ENCODE measurements at regions not wholly inside any gene's neighbourhood (a gene's known extent, or its start where the extent isn't known, plus 50 kb on each side); places are given as distances from the start of the nearest gene placed in this dataset.
"Not testable (repeated sequence)": the region's sequence is repeated elsewhere in the genome, so short reads cannot be mapped to it uniquely, and the experiment has no call there.

DNA sequence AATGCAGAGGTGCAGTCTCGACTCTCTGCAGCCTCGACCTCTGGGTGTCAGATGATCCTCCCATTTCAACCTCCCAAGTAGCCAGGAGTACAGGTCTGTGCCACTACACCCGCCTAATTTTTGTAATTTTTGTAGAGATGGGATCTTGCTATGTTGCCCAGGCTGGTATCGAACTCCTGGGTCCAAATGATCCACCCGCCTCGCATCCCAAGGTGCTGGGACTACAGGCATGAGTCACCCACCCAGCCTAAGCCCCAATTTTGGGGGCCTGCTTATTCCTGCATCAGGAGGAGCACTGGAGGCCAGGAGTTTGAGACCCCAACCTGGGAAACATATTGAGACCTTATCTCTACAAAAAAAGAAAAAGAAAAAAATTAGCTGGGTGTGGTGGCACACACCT is 80.1 kb upstream of the ADGRE5 start:
- H3K9me3 ChIP-seq (ENCODE audit: control insufficient read depth, low read depth, low read length) = no peaks in the 10 kb centered on the region
- dilution Hi-C loops (cut with MboI; ENCODE audit: extremely low pct_ligation_motif_present, low sequenced_read_pairs) = no loop called here

GRCh38 chr19:14300303-14300702 is 80.9 kb upstream of the ADGRE5 start:
- H3K9me1 ChIP-seq (ENCODE audit: control insufficient read depth, extremely low read depth, insufficient read depth, low read length) = no peaks in the 10 kb centered on the region
- no peak overlapping the region for H2AFZ ChIP-seq (ENCODE audit: control insufficient read depth, low read length)
- no peaks in the 10 kb centered on the region for H4K20me1 ChIP-seq (ENCODE audit: control insufficient read depth, extremely low read depth, insufficient read depth, low read length)
- no peaks in the 10 kb centered on the region for H3K9me3 ChIP-seq (ENCODE audit: control insufficient read depth, low read depth, low read length)
- H3K79me2 ChIP-seq (ENCODE audit: control insufficient read depth, insufficient read depth, low read length) = no peaks in the 10 kb centered on the region
- H3K9ac ChIP-seq (ENCODE audit: control insufficient read depth, extremely low read depth, insufficient read depth, low read length) = no peak overlapping the region
- H3K27me3 ChIP-seq (ENCODE audit: control insufficient read depth, extremely low read depth, insufficient read depth, low read length) = no peaks in the 10 kb centered on the region
- H3K4me1 ChIP-seq (ENCODE audit: control insufficient read depth, extremely low read depth, insufficient read depth, low read length) = no peaks in the 10 kb centered on the region
- dilution Hi-C loops (cut with MboI; ENCODE audit: extremely low pct_ligation_motif_present, low sequenced_read_pairs) = no loop called here
- H3K4me3 ChIP-seq (ENCODE audit: control insufficient read depth in 2 of 3, extremely low read depth in 1 of 3, insufficient read depth in 2 of 3, low read depth in 1 of 3, low read length in 3 of 3) = no peak overlapping the region
- FAIRE-seq = no peak
- DNase-seq (ENCODE audit: low read depth, low spot score) = no peak
- H3K4me2 ChIP-seq (ENCODE audit: control insufficient read depth, extremely low read depth, insufficient read depth, low read depth, low read length) = no peak overlapping the region
- H3K36me3 ChIP-seq (ENCODE audit: control insufficient read depth in 2 of 2, extremely low read depth in 1 of 2, insufficient read depth in 2 of 2, low read length in 2 of 2) = no peaks in the 10 kb centered on the region
- TF ChIP-seq, protein P1, sequence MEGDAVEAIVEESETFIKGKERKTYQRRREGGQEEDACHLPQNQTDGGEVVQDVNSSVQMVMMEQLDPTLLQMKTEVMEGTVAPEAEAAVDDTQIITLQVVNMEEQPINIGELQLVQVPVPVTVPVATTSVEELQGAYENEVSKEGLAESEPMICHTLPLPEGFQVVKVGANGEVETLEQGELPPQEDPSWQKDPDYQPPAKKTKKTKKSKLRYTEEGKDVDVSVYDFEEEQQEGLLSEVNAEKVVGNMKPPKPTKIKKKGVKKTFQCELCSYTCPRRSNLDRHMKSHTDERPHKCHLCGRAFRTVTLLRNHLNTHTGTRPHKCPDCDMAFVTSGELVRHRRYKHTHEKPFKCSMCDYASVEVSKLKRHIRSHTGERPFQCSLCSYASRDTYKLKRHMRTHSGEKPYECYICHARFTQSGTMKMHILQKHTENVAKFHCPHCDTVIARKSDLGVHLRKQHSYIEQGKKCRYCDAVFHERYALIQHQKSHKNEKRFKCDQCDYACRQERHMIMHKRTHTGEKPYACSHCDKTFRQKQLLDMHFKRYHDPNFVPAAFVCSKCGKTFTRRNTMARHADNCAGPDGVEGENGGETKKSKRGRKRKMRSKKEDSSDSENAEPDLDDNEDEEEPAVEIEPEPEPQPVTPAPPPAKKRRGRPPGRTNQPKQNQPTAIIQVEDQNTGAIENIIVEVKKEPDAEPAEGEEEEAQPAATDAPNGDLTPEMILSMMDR (optimal IDR thresholded peaks at IDR 0.05 in 1 of 3, IDR thresholded peaks at IDR 0.05 in 1 of 3, conservative IDR thresholded peaks at IDR 0.05 in 1 of 3; ENCODE audit: extremely low read depth in 1 of 3, insufficient read depth in 2 of 3, low read length in 3 of 3) = no peak
- no peak for TF ChIP-seq EZH2 (IDR thresholded peaks at IDR 0.05; ENCODE audit: low read length)
- no peak overlapping the region for H3K27ac ChIP-seq (ENCODE audit: control insufficient read depth, insufficient read depth, low read length)

More for the DNA sequence above, 80.1 kb upstream of the ADGRE5 start:
- no peak for TF ChIP-seq EZH2 (IDR thresholded peaks at IDR 0.05; ENCODE audit: low read length)
- H3K36me3 ChIP-seq (ENCODE audit: control insufficient read depth in 2 of 2, extremely low read depth in 1 of 2, insufficient read depth in 2 of 2, low read length in 2 of 2) = no peaks in the 10 kb centered on the region
- H3K9me1 ChIP-seq (ENCODE audit: control insufficient read depth, extremely low read depth, insufficient read depth, low read length) = no peaks in the 10 kb centered on the region
- DNase-seq (ENCODE audit: low read depth, low spot score) (no peak), FAIRE-seq (no peak)
- no peak overlapping the region for H3K4me2 ChIP-seq (ENCODE audit: control insufficient read depth, extremely low read depth, insufficient read depth, low read depth, low read length)
- no peaks in the 10 kb centered on the region for H4K20me1 ChIP-seq (ENCODE audit: control insufficient read depth, extremely low read depth, insufficient read depth, low read length)
- H3K27me3 ChIP-seq (ENCODE audit: control insufficient read depth, extremely low read depth, insufficient read depth, low read length) = no peaks in the 10 kb centered on the region
- H3K79me2 ChIP-seq (ENCODE audit: control insufficient read depth, insufficient read depth, low read length) = no peaks in the 10 kb centered on the region
- H3K9ac ChIP-seq (ENCODE audit: control insufficient read depth, extremely low read depth, insufficient read depth, low read length) = no peak overlapping the region
- H2AFZ ChIP-seq (ENCODE audit: control insufficient read depth, low read length) = no peak overlapping the region
- no peak overlapping the region for H3K4me3 ChIP-seq (ENCODE audit: control insufficient read depth in 2 of 3, extremely low read depth in 1 of 3, insufficient read depth in 2 of 3, low read depth in 1 of 3, low read length in 3 of 3)
- no peaks in the 10 kb centered on the region for H3K4me1 ChIP-seq (ENCODE audit: control insufficient read depth, extremely low read depth, insufficient read depth, low read length)
- H3K27ac ChIP-seq (ENCODE audit: control insufficient read depth, insufficient read depth, low read length) = no peak overlapping the region

DNA sequence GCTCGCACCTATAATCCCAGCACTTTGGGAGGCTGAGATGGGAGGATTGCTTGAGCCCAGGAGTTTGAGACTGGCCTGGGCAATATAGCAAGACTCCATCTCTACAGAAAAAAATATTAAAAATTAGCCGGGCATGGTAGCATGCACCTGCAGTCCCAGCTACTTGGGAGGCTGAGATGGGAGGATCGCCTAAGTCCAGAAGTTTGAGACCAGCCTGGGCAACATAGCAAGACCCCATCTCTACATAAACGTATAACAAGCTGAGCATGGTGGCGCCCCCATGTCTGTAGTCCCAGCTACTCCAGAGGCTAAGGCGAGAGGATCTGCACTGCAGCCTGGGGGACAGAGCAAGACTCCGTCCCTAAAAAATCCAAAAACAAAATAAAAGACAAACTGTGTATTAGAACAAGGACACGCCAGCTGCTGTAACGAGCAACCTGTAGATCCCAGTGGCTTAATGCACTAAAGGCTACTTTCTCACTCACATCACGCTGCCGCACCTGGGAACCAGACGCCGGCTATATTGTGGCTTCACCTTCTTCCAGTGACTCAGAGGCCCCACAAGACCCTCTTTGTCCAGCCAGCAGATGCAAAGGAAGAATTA is 81.9 kb upstream of the ADGRE5 start:
- FAIRE-seq; H3K79me2 ChIP-seq (ENCODE audit: control insufficient read depth, insufficient read depth, low read length); H2AFZ ChIP-seq (ENCODE audit: control insufficient read depth, low read length); H4K20me1 ChIP-seq (ENCODE audit: control insufficient read depth, extremely low read depth, insufficient read depth, low read length); H3K9me3 ChIP-seq (ENCODE audit: control insufficient read depth, low read depth, low read length); DNase-seq (ENCODE audit: low read depth, low spot score); H3K4me3 ChIP-seq (ENCODE audit: control insufficient read depth in 2 of 3, extremely low read depth in 1 of 3, insufficient read depth in 2 of 3, low read depth in 1 of 3, low read length in 3 of 3); H3K9me1 ChIP-seq (ENCODE audit: control insufficient read depth, extremely low read depth, insufficient read depth, low read length); H3K4me2 ChIP-seq (ENCODE audit: control insufficient read depth, extremely low read depth, insufficient read depth, low read depth, low read length); H3K4me1 ChIP-seq (ENCODE audit: control insufficient read depth, extremely low read depth, insufficient read depth, low read length); H3K36me3 ChIP-seq (ENCODE audit: control insufficient read depth in 2 of 2, extremely low read depth in 1 of 2, insufficient read depth in 2 of 2, low read length in 2 of 2); H3K27me3 ChIP-seq (ENCODE audit: control insufficient read depth, extremely low read depth, insufficient read depth, low read length); dilution Hi-C loops (cut with MboI; ENCODE audit: extremely low pct_ligation_motif_present, low sequenced_read_pairs); H3K9ac ChIP-seq (ENCODE audit: control insufficient read depth, extremely low read depth, insufficient read depth, low read length); H3K27ac ChIP-seq (ENCODE audit: control insufficient read depth, insufficient read depth, low read length): not testable (repeated sequence)

DNA sequence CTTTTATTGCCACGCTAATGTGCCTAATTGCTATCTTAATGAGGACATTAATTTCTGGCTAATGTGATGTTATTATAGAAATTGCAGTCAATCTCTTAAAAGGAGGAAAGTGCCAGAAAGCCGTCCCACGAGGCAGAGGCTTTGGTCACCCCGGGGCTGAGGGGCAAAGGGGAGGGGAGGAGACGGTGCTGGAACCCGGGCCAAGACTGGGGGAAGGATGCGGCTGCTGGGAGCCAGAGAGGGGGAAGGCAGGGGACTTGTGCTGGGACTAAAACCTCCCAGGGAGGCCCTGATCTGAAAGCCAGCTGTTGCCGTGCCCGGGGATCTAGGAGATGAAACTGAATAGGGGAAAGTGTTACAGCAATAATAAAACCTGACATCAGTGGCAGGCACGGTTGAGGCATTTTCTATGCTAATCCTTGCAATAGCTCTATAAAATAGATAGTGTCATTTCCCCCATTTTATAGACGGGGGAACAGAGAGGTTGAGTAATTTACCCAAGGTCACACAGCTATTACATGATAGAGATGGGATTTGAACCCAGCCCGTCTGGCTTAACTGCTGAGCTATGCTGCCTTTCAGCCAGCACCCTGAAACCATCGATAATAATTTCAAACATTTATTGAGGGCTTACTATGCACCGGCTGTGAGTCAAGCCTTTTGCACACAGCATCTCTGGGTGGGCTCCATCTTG is 83.2 kb upstream of the ADGRE5 start:
- dilution Hi-C loops (cut with MboI; ENCODE audit: extremely low pct_ligation_motif_present, low sequenced_read_pairs); FAIRE-seq; H3K27ac ChIP-seq (ENCODE audit: control insufficient read depth, insufficient read depth, low read length); H3K4me3 ChIP-seq (ENCODE audit: control insufficient read depth in 2 of 3, extremely low read depth in 1 of 3, insufficient read depth in 2 of 3, low read depth in 1 of 3, low read length in 3 of 3); H3K9me3 ChIP-seq (ENCODE audit: control insufficient read depth, low read depth, low read length); H4K20me1 ChIP-seq (ENCODE audit: control insufficient read depth, extremely low read depth, insufficient read depth, low read length); H3K79me2 ChIP-seq (ENCODE audit: control insufficient read depth, insufficient read depth, low read length); H3K4me1 ChIP-seq (ENCODE audit: control insufficient read depth, extremely low read depth, insufficient read depth, low read length); DNase-seq (ENCODE audit: low read depth, low spot score); H3K9me1 ChIP-seq (ENCODE audit: control insufficient read depth, extremely low read depth, insufficient read depth, low read length); H3K4me2 ChIP-seq (ENCODE audit: control insufficient read depth, extremely low read depth, insufficient read depth, low read depth, low read length); H3K9ac ChIP-seq (ENCODE audit: control insufficient read depth, extremely low read depth, insufficient read depth, low read length); H2AFZ ChIP-seq (ENCODE audit: control insufficient read depth, low read length); H3K36me3 ChIP-seq (ENCODE audit: control insufficient read depth in 2 of 2, extremely low read depth in 1 of 2, insufficient read depth in 2 of 2, low read length in 2 of 2); H3K27me3 ChIP-seq (ENCODE audit: control insufficient read depth, extremely low read depth, insufficient read depth, low read length): not testable (repeated sequence)

All from keratinocyte (primary cell).